Kidney (tissue), 13 donors: ENCODE measurements at regions not wholly inside any gene's neighbourhood (a gene's known extent, or its start where the extent isn't known, plus 50 kb on each side); places are given as distances from the start of the nearest gene placed in this dataset.
"Not testable (repeated sequence)": the region's sequence is repeated elsewhere in the genome, so short reads cannot be mapped to it uniquely, and the experiment has no call there.

Experiments used
- DNase-seq, 5 donors: peaks; one replicate each; pipeline ENCODE4 v3.0.0-alpha.2; 2013 to 2020
- FAIRE-seq: peaks from 2 replicates; lab custom pipeline; 2012; peaks lifted over from hg19 to GRCh38; lab: Jason Lieb, UNC
- H3K27ac ChIP-seq, 2 donors: one replicate each; pipeline ENCODE4 v1.7.0; 2013; ENCODE audit warnings: low read depth in 2 of 2, low read length in 2 of 2, inconsistent platforms in 1 of 2
- H3K27me3 ChIP-seq: one replicate; pipeline ENCODE4 v1.7.1; 2013; ENCODE audit warnings: low read length, inconsistent platforms; ENCODE audit not compliant: control insufficient read depth, insufficient read depth
- H3K36me3 ChIP-seq, 3 donors: one replicate each; pipeline versions ENCODE4 v1.7.0 to v1.7.1; 2013; ENCODE audit warnings: low read length in 3 of 3, control low read depth in 1 of 3, inconsistent platforms in 1 of 3; ENCODE audit not compliant: insufficient read depth in 3 of 3, control insufficient read depth in 2 of 3
- H3K4me1 ChIP-seq, 3 donors: one replicate each; pipeline versions ENCODE4 v1.7.0 to v1.7.1; 2013; ENCODE audit warnings: low read length in 3 of 3, inconsistent platforms in 1 of 3, low read depth in 1 of 3; ENCODE audit not compliant: control insufficient read depth in 2 of 3, insufficient read depth in 2 of 3
- H3K4me3 ChIP-seq, 3 donors: one replicate each; pipeline versions ENCODE4 v1.7.0 to v1.8.1; 2013; ENCODE audit warnings: low read length in 3 of 3, control low read depth in 1 of 3, inconsistent platforms in 1 of 3
- H3K9ac ChIP-seq, 3 donors: one replicate each; pipeline versions ENCODE4 v1.7.0 to v1.7.1; 2013; ENCODE audit warnings: low read length in 3 of 3, control low read depth in 1 of 3, inconsistent platforms in 1 of 3
- H3K9me3 ChIP-seq, 3 donors: one replicate each; pipeline versions ENCODE4 v1.7.0 to v1.7.1; 2013; ENCODE audit warnings: low read length in 3 of 3, control low read depth in 1 of 3, inconsistent platforms in 1 of 3; ENCODE audit not compliant: control insufficient read depth in 2 of 3, insufficient read depth in 1 of 3
- intact Hi-C: fragments of 100-400 bp; cut with DNase I; formaldehyde crosslinking; loops from one replicate; pipeline ENCODE4 v1.11.1; 2022
- TF ChIP-seq, protein P1 (sequence below): IDR thresholded peaks from 3 replicates; pipeline ENCODE4 v1.5.1; 2012; ENCODE audit warnings: mild to moderate bottlenecking, moderate library complexity, borderline replicate concordance; ENCODE audit not compliant: insufficient read depth; ENCODE audit errors: extremely low read depth
- donor health status: control.
- donor health status: control.
- donor health status: control.
- donor health status: control.
- donor health status: control.
- donor health status: DM: yes; HTN: yes; CAD: no.
- donor health status: Normal renal cell carcinoma (clear cell type).

DNA sequence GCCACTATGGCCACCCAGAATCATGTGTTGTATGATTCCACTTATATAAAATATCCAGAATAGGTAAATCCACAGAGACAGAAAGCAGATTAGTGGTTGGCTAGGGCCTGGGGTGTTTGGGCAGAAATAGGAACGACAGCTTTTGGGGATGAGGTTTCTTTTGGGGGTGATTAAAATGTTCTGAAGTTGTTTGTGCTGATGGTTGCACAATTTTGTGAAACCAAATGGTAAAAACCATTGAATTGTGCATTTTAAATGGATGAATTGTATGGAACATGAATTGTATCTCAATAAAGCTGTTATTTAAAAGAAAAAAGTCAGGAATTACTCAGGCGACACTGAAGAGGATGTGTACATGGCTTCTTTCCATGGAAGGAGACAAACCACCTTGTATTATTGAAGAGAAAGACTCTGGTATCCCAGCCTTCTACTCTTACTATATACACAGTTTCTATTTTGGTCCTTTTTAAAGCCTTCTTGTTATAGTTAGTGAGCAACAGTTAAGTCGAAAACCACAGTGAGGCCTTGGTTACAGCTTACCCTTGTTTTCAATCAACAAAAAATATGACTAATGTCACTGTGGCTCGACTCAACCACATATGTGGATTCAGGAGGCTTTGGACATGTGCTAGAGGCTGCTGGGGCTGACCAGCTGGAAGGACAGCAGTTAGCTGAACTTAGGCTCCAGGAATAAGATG lies 57.1 kb upstream of the KMT2E start:
- H3K9me3 ChIP-seq: no peaks in the 10 kb centered on the region
- intact Hi-C loops: no loop called here
- no peak overlapping the region for H3K4me3 ChIP-seq
- H3K27ac ChIP-seq: no peak overlapping the region
- FAIRE-seq (no peak), DNase-seq (peak in 1 of 5 donors; percentile 37)
- peaks cover 0 to 4% (median 0%) of the 10 kb centered on the region in 3 donors for H3K4me1 ChIP-seq
- no peak overlapping the region for H3K9ac ChIP-seq
- H3K36me3 ChIP-seq: no peaks in the 10 kb centered on the region
- H3K27me3 ChIP-seq: no peaks in the 10 kb centered on the region
- TF ChIP-seq, protein P1, sequence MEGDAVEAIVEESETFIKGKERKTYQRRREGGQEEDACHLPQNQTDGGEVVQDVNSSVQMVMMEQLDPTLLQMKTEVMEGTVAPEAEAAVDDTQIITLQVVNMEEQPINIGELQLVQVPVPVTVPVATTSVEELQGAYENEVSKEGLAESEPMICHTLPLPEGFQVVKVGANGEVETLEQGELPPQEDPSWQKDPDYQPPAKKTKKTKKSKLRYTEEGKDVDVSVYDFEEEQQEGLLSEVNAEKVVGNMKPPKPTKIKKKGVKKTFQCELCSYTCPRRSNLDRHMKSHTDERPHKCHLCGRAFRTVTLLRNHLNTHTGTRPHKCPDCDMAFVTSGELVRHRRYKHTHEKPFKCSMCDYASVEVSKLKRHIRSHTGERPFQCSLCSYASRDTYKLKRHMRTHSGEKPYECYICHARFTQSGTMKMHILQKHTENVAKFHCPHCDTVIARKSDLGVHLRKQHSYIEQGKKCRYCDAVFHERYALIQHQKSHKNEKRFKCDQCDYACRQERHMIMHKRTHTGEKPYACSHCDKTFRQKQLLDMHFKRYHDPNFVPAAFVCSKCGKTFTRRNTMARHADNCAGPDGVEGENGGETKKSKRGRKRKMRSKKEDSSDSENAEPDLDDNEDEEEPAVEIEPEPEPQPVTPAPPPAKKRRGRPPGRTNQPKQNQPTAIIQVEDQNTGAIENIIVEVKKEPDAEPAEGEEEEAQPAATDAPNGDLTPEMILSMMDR: no peak

DNA sequence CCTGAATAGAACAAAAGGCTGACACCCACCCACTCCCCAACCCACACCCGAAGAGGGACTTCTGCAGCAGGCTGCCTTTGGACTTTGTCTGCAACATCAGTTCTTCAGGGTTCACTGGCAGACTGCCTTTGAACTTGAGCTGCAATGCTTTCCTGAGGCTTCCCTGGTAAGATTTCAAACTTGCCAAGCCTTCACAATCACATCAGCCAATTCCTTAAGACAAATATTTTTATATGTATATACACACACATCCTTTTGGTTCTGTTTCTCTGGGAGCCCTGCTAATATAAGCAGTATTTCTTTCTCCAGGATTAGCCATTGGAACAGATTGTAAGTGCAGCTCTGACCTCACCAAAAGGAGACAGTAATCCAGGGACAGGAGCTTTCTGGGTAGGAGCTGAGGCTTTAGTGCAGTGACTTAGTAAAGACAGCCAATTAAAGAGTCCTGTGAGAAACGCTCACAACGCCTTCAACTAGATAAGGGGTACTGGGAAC lies 55.6 kb upstream of the KMT2E start:
- Histone ChIP-seq H3K27me3 (no peaks in the 10 kb centered on the region), H3K27ac (no peak overlapping the region), H3K9ac (no peak overlapping the region), H3K4me1 (peaks cover 0 to 9% (median 4%) of the 10 kb centered on the region in 3 donors), H3K36me3 (no peaks in the 10 kb centered on the region), H3K4me3 (no peak overlapping the region), H3K9me3 (no peaks in the 10 kb centered on the region)
- intact Hi-C loops: no loop called here
- FAIRE-seq: no peak
- peak in 1 of 5 donors; percentile 51 for DNase-seq
- TF ChIP-seq, protein P1: no peak

DNA sequence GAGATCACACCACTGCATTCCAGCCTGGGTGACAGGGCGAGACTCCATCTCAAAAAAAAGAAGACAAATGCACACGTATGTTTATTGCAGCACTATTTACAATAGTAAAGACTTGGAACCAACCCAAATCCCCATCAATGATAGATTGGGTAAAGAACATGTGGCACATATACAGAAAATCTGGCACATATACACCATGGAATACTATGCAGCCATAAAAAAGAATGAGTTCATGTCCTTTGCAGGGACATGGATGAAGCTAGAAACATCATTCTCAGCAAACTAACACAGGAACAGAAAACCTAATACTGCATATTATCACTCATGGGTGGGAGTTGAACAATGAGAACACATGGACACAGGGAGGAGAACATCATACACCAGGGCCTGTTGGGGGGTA lies 54.5 kb upstream of the KMT2E start:
- H3K9me3 ChIP-seq, H3K36me3 ChIP-seq, H3K27ac ChIP-seq, H3K9ac ChIP-seq, FAIRE-seq, DNase-seq, H3K4me3 ChIP-seq, H3K27me3 ChIP-seq, intact Hi-C loops: not testable (repeated sequence)
- H3K4me1 ChIP-seq: peaks cover 0 to 17% (median 4%) of the 10 kb centered on the region in 3 donors

DNA sequence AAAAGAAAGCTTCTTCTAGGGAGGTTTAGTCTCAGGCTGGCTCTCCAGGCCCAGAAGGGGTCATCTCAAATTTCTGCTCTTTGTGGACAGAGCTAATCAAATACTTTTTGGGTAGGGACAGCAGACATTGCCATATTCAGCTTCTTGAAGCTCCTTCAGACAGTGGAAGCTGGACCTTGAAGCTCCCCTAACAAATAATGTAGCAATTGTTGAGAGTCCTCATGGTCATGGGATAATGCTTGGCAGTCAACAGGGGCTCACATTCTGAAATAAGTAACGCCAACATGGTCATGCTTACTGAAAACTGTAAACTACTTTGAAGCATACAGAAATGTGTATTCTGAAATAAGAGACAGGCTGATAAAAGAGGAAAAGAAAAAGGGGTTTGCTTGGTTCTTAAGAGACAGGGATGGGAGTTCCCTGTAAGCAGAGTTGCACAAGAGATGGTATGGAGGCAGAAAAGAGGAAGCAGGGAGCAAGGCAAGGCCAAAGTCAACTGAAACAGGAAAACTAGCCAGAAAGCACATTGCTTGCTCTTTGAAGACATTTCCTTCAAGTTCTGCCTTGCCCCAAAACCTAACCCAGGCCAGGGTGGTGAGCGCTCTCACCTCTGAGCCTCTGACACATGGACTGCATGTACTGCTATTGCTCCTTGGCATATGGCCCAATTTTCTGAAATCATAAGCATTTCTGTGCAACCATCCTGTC lies 53.1 kb upstream of the KMT2E start:
- FAIRE-seq: no peak
- H3K27ac ChIP-seq: peak overlapping the region in 1 of 2 donors; percentile 60
- H3K4me3 ChIP-seq: no peak overlapping the region
- TF ChIP-seq, protein P1: no peak
- no peaks in the 10 kb centered on the region for H3K9me3 ChIP-seq
- H3K9ac ChIP-seq: no peak overlapping the region
- intact Hi-C loops: no loop called here
- H3K27me3 ChIP-seq: no peaks in the 10 kb centered on the region
- no peaks in the 10 kb centered on the region for H3K36me3 ChIP-seq
- peaks cover 0 to 17% (median 4%) of the 10 kb centered on the region in 3 donors for H3K4me1 ChIP-seq
- no peak for DNase-seq
